DOHH2 (cell line): ENCODE measurements at regions not wholly inside any gene's neighbourhood (a gene's known extent, or its start where the extent isn't known, plus 50 kb on each side); places are given as distances from the start of the nearest gene placed in this dataset.

ENCODE experiments used
- CTCF ChIP-seq: fragments of 200-600 bp; sonication (generic); IDR thresholded peaks from one replicate; pipeline ENCODE4 v1.5.1; 2014; ENCODE audit warnings: antibody characterized with exemption, mild to moderate bottlenecking, low read depth, low read length; ENCODE audit not compliant: poor library complexity, severe bottlenecking
- EZH2phosphoT487 ChIP-seq: fragments of 200-600 bp; sonication (generic); IDR thresholded peaks from 2 replicates; pipeline ENCODE4 v1.6.1; 2017; ENCODE audit warnings: borderline replicate concordance, mild to moderate bottlenecking, antibody characterized with exemption, low read length, moderate library complexity, mixed read lengths

DNA sequence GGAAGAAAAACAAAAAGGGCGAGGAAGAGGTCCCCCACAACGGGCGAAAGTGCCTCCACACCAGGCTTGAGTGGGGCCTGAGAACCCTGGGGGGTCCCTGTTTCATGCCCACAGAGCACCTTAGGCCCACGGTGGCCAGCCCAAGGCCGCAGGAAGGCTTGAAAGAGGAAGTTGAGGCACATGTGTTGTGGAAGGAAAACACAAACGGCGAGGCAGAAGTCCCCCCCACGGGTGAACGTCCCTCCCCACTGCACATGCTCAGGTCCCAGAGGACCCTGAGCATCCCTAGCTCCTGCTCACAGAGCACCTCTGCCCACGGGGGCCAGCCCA, 371.5 kb downstream of the ALG10 start:
- no peak for TF ChIP-seq EZH2phosphoT487
- TF ChIP-seq CTCF = no peak
